GM23338 (cell line): ENCODE measurements at regions not wholly inside any gene's neighbourhood (a gene's known extent, or its start where the extent isn't known, plus 50 kb on each side); places are given as distances from the start of the nearest gene placed in this dataset.

Experiments used
- ATAC-seq: fragments of 200-7000 bp; cut with Tn5 transposase; 3 replicates; pipeline ENCODE4 v1.9.1; 2020
- DNase-seq: peaks from one replicate; pipeline ENCODE4 v3.0.0-alpha.2; 2015; ENCODE audit warnings: low spot score
- H2AFZ ChIP-seq: fragments of 200-600 bp; sonication (generic); 2 replicates; pipeline ENCODE4 v1.8.0; 2016; ENCODE audit warnings: antibody characterized with exemption, mild to moderate bottlenecking, moderate library complexity
- H3F3A ChIP-seq: fragments of 200-600 bp; sonication (generic); replicated peaks from 2 replicates; pipeline ENCODE4 v1.8.0; 2017; ENCODE audit warnings: antibody characterized with exemption, mixed run types, low read depth
- H3K27ac ChIP-seq: fragments of 200-600 bp; sonication (generic); 2 replicates; pipeline ENCODE4 v1.6.1; 2016; ENCODE audit warnings: low read depth
- H3K27me3 ChIP-seq: fragments of 200-600 bp; sonication (generic); 2 replicates; pipeline ENCODE4 v1.8.0; 2016; ENCODE audit warnings: mild to moderate bottlenecking, mixed run types, moderate library complexity; ENCODE audit not compliant: insufficient read depth
- H3K36me3 ChIP-seq: fragments of 200-600 bp; sonication (generic); 2 replicates; pipeline ENCODE4 v1.8.0; 2016; ENCODE audit warnings: mild to moderate bottlenecking; ENCODE audit not compliant: insufficient read depth
- H3K4me1 ChIP-seq: fragments of 200-600 bp; sonication (generic); 2 replicates; pipeline ENCODE4 v1.8.0; 2016; ENCODE audit warnings: mild to moderate bottlenecking, moderate library complexity; ENCODE audit not compliant: insufficient read depth
- H3K4me2 ChIP-seq: fragments of 200-600 bp; sonication (generic); 2 replicates; pipeline ENCODE4 v1.7.1; 2017; ENCODE audit warnings: mixed run types
- H3K4me3 ChIP-seq: fragments of 200-600 bp; sonication (generic); 2 replicates; pipeline ENCODE4 v1.6.1; 2016; ENCODE audit warnings: mixed run types
- H3K79me2 ChIP-seq: fragments of 200-600 bp; sonication (generic); replicated peaks from 2 replicates; pipeline ENCODE4 v1.8.0; 2017; ENCODE audit warnings: mild to moderate bottlenecking; ENCODE audit not compliant: insufficient read depth
- H3K9me2 ChIP-seq: fragments of 200-600 bp; sonication (generic); 2 replicates; pipeline ENCODE4 v1.8.0; 2017; ENCODE audit not compliant: insufficient read depth
- H4K20me1 ChIP-seq: fragments of 200-600 bp; sonication (generic); replicated peaks from 2 replicates; pipeline ENCODE4 v1.8.0; 2017; ENCODE audit warnings: mild to moderate bottlenecking; ENCODE audit not compliant: insufficient read depth
- H3K27ac Mint-ChIP-seq: 2 replicates; pipeline ENCODE4 v1.8.0; 2020; ENCODE audit warnings: inconsistent platforms, mild to moderate bottlenecking, moderate library complexity, mixed read lengths
- H3K27me3 Mint-ChIP-seq: 3 replicates; pipeline ENCODE4 v1.8.0; 2022; ENCODE audit warnings: low read depth, mild to moderate bottlenecking, moderate library complexity, mixed read lengths, inconsistent platforms; ENCODE audit not compliant: insufficient read depth, poor library complexity
- H3K36me3 Mint-ChIP-seq: 3 replicates; pipeline ENCODE4 v1.8.0; 2021; ENCODE audit warnings: low read depth, mild to moderate bottlenecking, inconsistent platforms, moderate library complexity, mixed read lengths
- H3K4me1 Mint-ChIP-seq: 3 replicates; pipeline ENCODE4 v1.8.0; 2020; ENCODE audit warnings: mild to moderate bottlenecking, inconsistent platforms, mixed read lengths
- H3K4me3 Mint-ChIP-seq: 3 replicates; pipeline ENCODE4 v1.8.0; 2021; ENCODE audit warnings: moderate library complexity, mild to moderate bottlenecking, inconsistent platforms, mixed read lengths
- H3K9me3 Mint-ChIP-seq: 3 replicates; pipeline ENCODE4 v1.8.0; 2020; ENCODE audit warnings: moderate library complexity, mild to moderate bottlenecking, inconsistent platforms, mixed read lengths
- CTCF ChIP-seq, 2 experiments: fragments of 200-600 bp in 1 of 2; sonication (generic) in 1 of 2; conservative IDR thresholded peaks; 2 replicates each; pipeline versions ENCODE4 v1.5.1 to v1.6.1; 2016 to 2017; ENCODE audit warnings: antibody characterized with exemption in 2 of 2, low read depth in 2 of 2, mild to moderate bottlenecking in 2 of 2, moderate library complexity in 1 of 2
- ETS1 ChIP-seq: IDR thresholded peaks from 2 replicates; pipeline ENCODE4 v1.6.1; 2016; ENCODE audit warnings: antibody characterized with exemption
- EZH2 ChIP-seq: fragments of 200-600 bp; sonication (generic); IDR thresholded peaks from one replicate; pipeline ENCODE4 v1.8.0; 2017; ENCODE audit warnings: antibody characterized with exemption, mild to moderate bottlenecking, low read depth; ENCODE audit not compliant: unreplicated experiment
- JUNB ChIP-seq: IDR thresholded peaks from one replicate; pipeline ENCODE4 v1.6.1; 2016; ENCODE audit warnings: antibody characterized with exemption; ENCODE audit not compliant: unreplicated experiment
- NANOG ChIP-seq: IDR thresholded peaks from 2 replicates; pipeline ENCODE4 v1.6.1; 2016; ENCODE audit warnings: antibody characterized with exemption, borderline replicate concordance
- POLR2AphosphoS5 ChIP-seq: IDR thresholded peaks from 2 replicates; pipeline ENCODE4 v1.6.1; 2016; ENCODE audit warnings: antibody characterized with exemption, low read depth
- REST ChIP-seq: IDR thresholded peaks from one replicate; pipeline ENCODE4 v1.6.1; 2018; ENCODE audit warnings: antibody characterized with exemption; ENCODE audit not compliant: unreplicated experiment
- STAT1 ChIP-seq: IDR thresholded peaks from one replicate; pipeline ENCODE4 v1.6.1; 2016; ENCODE audit warnings: antibody characterized with exemption; ENCODE audit not compliant: unreplicated experiment
- ZNF114 ChIP-seq: fragments of 250-450 bp; sonication (Bioruptor Pico); IDR thresholded peaks from 2 replicates; pipeline ENCODE4 v1.5.0; 2020; ENCODE audit warnings: mild to moderate bottlenecking, moderate library complexity
- ZNF331 ChIP-seq: fragments of 250-450 bp; sonication (Bioruptor Pico); IDR thresholded peaks from 2 replicates; pipeline ENCODE4 v1.5.0; 2020; ENCODE audit warnings: low read depth, mild to moderate bottlenecking, moderate library complexity
- ZNF462 ChIP-seq: fragments of 250-450 bp; sonication (Bioruptor Pico); IDR thresholded peaks from 2 replicates; pipeline ENCODE4 v1.5.0; 2020; ENCODE audit warnings: mild to moderate bottlenecking, moderate library complexity

- TF ChIP-seq ETS1 = no peak
Observed at GRCh38 chr20:12074111-12074655, 156.5 kb downstream of the BTBD3 start (continued).

- no peaks in the 10 kb centered on the region for H3K36me3 Mint-ChIP-seq
Observed at GRCh38 chr20:12076200-12076599, 158.5 kb downstream of the BTBD3 start.

More at GRCh38 chr20:12076200-12076599, 158.5 kb downstream of the BTBD3 start:
- Mint-ChIP-seq H3K27ac (no peak overlapping the region), H3K9me3 (no peaks in the 10 kb centered on the region; the same call in 2 of the 3 replicates), H3K27me3 (peaks cover 1% of the 10 kb centered on the region), H3K4me1 (peaks cover 5% of the 10 kb centered on the region; the same call in 2 of the 3 replicates), H3K4me3 (no peak overlapping the region)
- Histone ChIP-seq H4K20me1 (no peaks in the 10 kb centered on the region), H3K4me3 (no peak overlapping the region), H3K79me2 (no peaks in the 10 kb centered on the region), H3F3A (no peaks in the 10 kb centered on the region), H3K36me3 (no peaks in the 10 kb centered on the region), H3K4me2 (no peak overlapping the region), H3K4me1 (no peaks in the 10 kb centered on the region), H2AFZ (no peak overlapping the region), H3K9me2 (peaks cover 10% of the 10 kb centered on the region; the same call in 1 of the 2 replicates), H3K27me3 (no peaks in the 10 kb centered on the region), H3K27ac (no peak overlapping the region)
- no peak for ATAC-seq
- no peak for TF ChIP-seq ZNF462 (CRISPR knock-in tag)
- no peak for TF ChIP-seq REST
- TF ChIP-seq POLR2AphosphoS5 = no peak
- no peak for TF ChIP-seq ZNF114
- TF ChIP-seq CTCF (conservative IDR thresholded peaks at IDR 0.05; ENCODE audit: low read depth in 2 of 2) = no peak
- TF ChIP-seq NANOG = no peak
- TF ChIP-seq STAT1 = no peak
- TF ChIP-seq ETS1 = no peak
- no peak for TF ChIP-seq JUNB
- no peak for TF ChIP-seq EZH2
- TF ChIP-seq ZNF331 (CRISPR knock-in tag) = no peak
- DNase-seq = no peak
